ENCODE measurements at regions not wholly inside any gene's neighbourhood (a gene's known extent, or its start where the extent isn't known, plus 50 kb on each side); places are given as distances from the start of the nearest gene placed in this dataset.
A peak's percentile ranks its signal among the peaks of the same experiment; 100 is the strongest.

- no peak for DNase-seq (ENCODE audit: low spot score)
These were observed 118.9 kb downstream of the TOMM20 start for GRCh38 chr1:235009561-235010306.

GRCh38 chr1:235009074-235009473 is 119.6 kb downstream of the TOMM20 start:
- DNase-seq (ENCODE audit: low spot score), result no peak

GRCh38 chr1:235008239-235008638 is 120.4 kb downstream of the TOMM20 start:
- DNase-seq (ENCODE audit: low spot score), result no peak

GRCh38 chr1:235006816-235007215 is 121.8 kb downstream of the TOMM20 start:
- no peak for DNase-seq (ENCODE audit: low spot score)

- DNase-seq (ENCODE audit: low spot score), result no peak
These were observed 122.4 kb downstream of the TOMM20 start for GRCh38 chr1:235006132-235006721.

GRCh38 chr1:235004840-235005391 is 123.7 kb downstream of the TOMM20 start:
- DNase-seq (ENCODE audit: low spot score), result no peak

GRCh38 chr1:235004276-235004675 is 124.4 kb downstream of the TOMM20 start:
- DNase-seq (ENCODE audit: low spot score), result no peak

- DNase-seq (ENCODE audit: low spot score), result no peak
These were observed 125.8 kb downstream of the TOMM20 start for GRCh38 chr1:235002706-235003300.

- DNase-seq (ENCODE audit: low spot score), result no peak
These were observed 129.1 kb downstream of the TOMM20 start for GRCh38 chr1:234999513-234999940.

- DNase-seq (ENCODE audit: low spot score), result peak; percentile 40
These were observed 130.5 kb downstream of the TOMM20 start for GRCh38 chr1:234997896-234998741.

- DNase-seq (ENCODE audit: low spot score), result peak; percentile 91
These were observed 131.3 kb downstream of the TOMM20 start for GRCh38 chr1:234997201-234997895.

- no peak for DNase-seq (ENCODE audit: low spot score)
These were observed 132.3 kb downstream of the TOMM20 start for GRCh38 chr1:234996245-234996757.

- DNase-seq (ENCODE audit: low spot score), result no peak
These were observed 134.0 kb downstream of the TOMM20 start for GRCh38 chr1:234994436-234995295.

GRCh38 chr1:234992065-234992464 is 136.6 kb downstream of the TOMM20 start:
- no peak for DNase-seq (ENCODE audit: low spot score)

- DNase-seq (ENCODE audit: low spot score), result no peak
These were observed 137.5 kb downstream of the TOMM20 start for GRCh38 chr1:234990874-234991801.

GRCh38 chr1:234990328-234990675 is 138.3 kb downstream of the TOMM20 start:
- DNase-seq (ENCODE audit: low spot score), result no peak

GRCh38 chr1:234989479-234990327 is 138.9 kb downstream of the TOMM20 start:
- DNase-seq (ENCODE audit: low spot score), result no peak

GRCh38 chr1:234989019-234989418 is 139.6 kb downstream of the TOMM20 start:
- DNase-seq (ENCODE audit: low spot score), result no peak
